HG03064 (cell line): ENCODE measurements at regions not wholly inside any gene's neighbourhood (a gene's known extent, or its start where the extent isn't known, plus 50 kb on each side); places are given as distances from the start of the nearest gene placed in this dataset.

Experiments used
- ATAC-seq: cut with Tn5 transposase; IDR thresholded peaks from one replicate; pipeline ENCODE4 v1.9.1; 2021; ENCODE audit warnings: low read depth; ENCODE audit not compliant: unreplicated experiment

GRCh38 chr16:86015606-86016005 is 116.6 kb downstream of the IRF8 start:
- ATAC-seq: no peak

- ATAC-seq: no peak
These were observed 117.4 kb downstream of the IRF8 start for GRCh38 chr16:86016201-86016965.

- ATAC-seq: no peak
These were observed 119.1 kb downstream of the IRF8 start for GRCh38 chr16:86018071-86018470.

GRCh38 chr16:86018487-86018886 is 119.5 kb downstream of the IRF8 start:
- no peak for ATAC-seq

GRCh38 chr16:86018941-86019340 is 120.0 kb downstream of the IRF8 start:
- no peak for ATAC-seq

- no peak for ATAC-seq
These were observed 120.6 kb downstream of the IRF8 start for GRCh38 chr16:86019446-86020047.

GRCh38 chr16:86020971-86021370 is 122.0 kb downstream of the IRF8 start:
- ATAC-seq: no peak

- ATAC-seq: no peak
These were observed 123.5 kb downstream of the IRF8 start for GRCh38 chr16:86022381-86022960.

- no peak for ATAC-seq
These were observed 125.2 kb downstream of the IRF8 start for GRCh38 chr16:86024210-86024609.

- no peak for ATAC-seq
These were observed 126.7 kb downstream of the IRF8 start for GRCh38 chr16:86025706-86026105.

- ATAC-seq: no peak
These were observed 127.4 kb downstream of the IRF8 start for GRCh38 chr16:86026171-86026910.

- no peak for ATAC-seq
These were observed 128.0 kb downstream of the IRF8 start for GRCh38 chr16:86026916-86027315.

GRCh38 chr16:86027373-86028126 is 128.6 kb downstream of the IRF8 start:
- ATAC-seq: no peak

GRCh38 chr16:86029131-86029741 is 130.3 kb downstream of the IRF8 start:
- ATAC-seq: no peak

- ATAC-seq: no peak
These were observed 131.2 kb downstream of the IRF8 start for GRCh38 chr16:86030116-86030515.

- no peak for ATAC-seq
These were observed 132.2 kb downstream of the IRF8 start for GRCh38 chr16:86031141-86031678.

- ATAC-seq: no peak
These were observed 134.1 kb downstream of the IRF8 start for GRCh38 chr16:86033016-86033474.

- no peak for ATAC-seq
These were observed 135.0 kb downstream of the IRF8 start for GRCh38 chr16:86033971-86034370.

GRCh38 chr16:86034421-86034919 is 135.5 kb downstream of the IRF8 start:
- ATAC-seq: no peak

GRCh38 chr16:86035906-86036305 is 136.9 kb downstream of the IRF8 start:
- no peak for ATAC-seq
